Astrocyte (in vitro differentiated cells and primary cell): ENCODE measurements at regions not wholly inside any gene's neighbourhood (a gene's known extent, or its start where the extent isn't known, plus 50 kb on each side); places are given as distances from the start of the nearest gene placed in this dataset.

ENCODE experiments used
- CTCF ChIP-seq: IDR thresholded peaks from 2 replicates; pipeline ENCODE4 v1.5.1; 2011; ENCODE audit warnings: low read depth, mild to moderate bottlenecking, inconsistent platforms, low read length, moderate library complexity; ENCODE audit not compliant: insufficient read depth
- EZH2 ChIP-seq: IDR thresholded peaks from 2 replicates; pipeline ENCODE4 v1.6.1; 2012; ENCODE audit warnings: mild to moderate bottlenecking, low read length, inconsistent platforms; ENCODE audit not compliant: insufficient read depth

GRCh38 chr7:12827920-12828319 lies 140.5 kb downstream of the ARL4A start:
- TF ChIP-seq CTCF (no peak), EZH2 (no peak)
